ENCODE measurements at regions not wholly inside any gene's neighbourhood (a gene's known extent, or its start where the extent isn't known, plus 50 kb on each side); places are given as distances from the start of the nearest gene placed in this dataset.

GRCh38 chr15:95563634-95564033 is 766.9 kb upstream of the NR2F2 start:
- TF ChIP-seq CTCF (conservative IDR thresholded peaks at IDR 0.05 in 1 of 2, IDR thresholded peaks at IDR 0.05 in 1 of 2; ENCODE audit: extremely low read depth in 1 of 2, insufficient read depth in 1 of 2, low read depth in 1 of 2, low read length in 2 of 2) (no peak), EZH2 (IDR thresholded peaks at IDR 0.05; ENCODE audit: borderline replicate concordance, low read length) (no peak)
